MM.1S (cell line): ENCODE measurements at regions not wholly inside any gene's neighbourhood (a gene's known extent, or its start where the extent isn't known, plus 50 kb on each side); places are given as distances from the start of the nearest gene placed in this dataset.

Experiments
- CTCF ChIP-seq: fragments of 300-600 bp; sonication (generic); IDR thresholded peaks from 2 replicates; pipeline ENCODE4 v1.5.1; 2016; ENCODE audit warnings: antibody characterized with exemption, low read length, mixed read lengths
- EZH2 ChIP-seq: fragments of 300-600 bp; sonication (generic); optimal IDR thresholded peaks from 2 replicates; pipeline ENCODE3; 2017; ENCODE audit warnings: low read depth, mild to moderate bottlenecking, antibody characterized with exemption, low read length, mixed read lengths
- EZH2phosphoT487 ChIP-seq: fragments of 300-600 bp; sonication (generic); IDR thresholded peaks from 2 replicates; pipeline ENCODE4 v1.6.1; 2018; ENCODE audit warnings: antibody characterized with exemption, low read length

GRCh38 chr16:51821527-51821926, 670.5 kb upstream of the SALL1 start:
- no peak for TF ChIP-seq CTCF
- no peak for TF ChIP-seq EZH2
- TF ChIP-seq EZH2phosphoT487, result no peak
